ENCODE measurements at regions not wholly inside any gene's neighbourhood (a gene's known extent, or its start where the extent isn't known, plus 50 kb on each side); places are given as distances from the start of the nearest gene placed in this dataset.

DNA sequence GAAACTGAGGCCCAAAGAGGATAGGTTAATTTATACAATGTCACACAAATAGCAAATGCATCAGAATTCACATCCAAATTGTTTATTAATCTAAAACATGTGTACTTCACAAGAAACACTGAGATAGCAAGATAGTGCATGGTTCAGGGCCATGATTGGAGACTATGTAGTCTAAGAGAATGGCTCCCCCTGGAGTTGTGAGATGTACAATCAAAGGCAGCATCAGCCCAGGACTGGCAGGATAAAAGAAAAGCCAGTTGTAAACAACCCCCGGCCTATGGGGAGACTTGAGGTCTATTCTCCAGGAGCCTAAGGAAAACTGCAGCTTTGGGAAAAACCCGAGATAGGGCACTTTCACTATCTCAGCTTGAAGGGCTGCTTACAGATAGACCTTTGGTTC lies 511.0 kb downstream of the OMA1 start:
- Mint-ChIP-seq H3K27me3 (peaks cover 32% of the 10 kb centered on the region), H3K4me1 (peaks cover 2% of the 10 kb centered on the region), H3K27ac (no peak overlapping the region), H3K9me3 (ENCODE audit: insufficient read depth) (no peaks in the 10 kb centered on the region), H3K4me3 (no peak overlapping the region)
- Histone ChIP-seq H3K27me3 (replicated peaks in 1 of 4; ENCODE audit: control extremely low read depth in 1 of 4, control insufficient read depth in 3 of 4, insufficient read depth in 4 of 4, low read length in 3 of 4) (no peaks in the 10 kb centered on the region), H3K9me3 (ENCODE audit: control extremely low read depth in 1 of 3, control insufficient read depth in 2 of 3, insufficient read depth in 1 of 3, low read length in 2 of 3) (no peaks in the 10 kb centered on the region), H3K9ac (ENCODE audit: low read length) (no peak overlapping the region), H2AFZ (ENCODE audit: insufficient read depth, low read depth, low read length, poor library complexity, severe bottlenecking) (no peak overlapping the region), H4K20me1 (ENCODE audit: control insufficient read depth, insufficient read depth, low read length, poor library complexity, severe bottlenecking) (no peaks in the 10 kb centered on the region), H3K4me3 (ENCODE audit: control extremely low read depth in 1 of 5, extremely low read depth in 1 of 5, insufficient read depth in 1 of 5, low read depth in 2 of 5, low read length in 4 of 5) (no peak overlapping the region), H3K36me3 (replicated peaks in 1 of 2; ENCODE audit: control extremely low read depth in 1 of 2, control insufficient read depth in 1 of 2, extremely low read depth in 1 of 2, insufficient read depth in 2 of 2, low read length in 1 of 2) (no peaks in the 10 kb centered on the region), H3K79me2 (ENCODE audit: control insufficient read depth, insufficient read depth, low read length) (no peaks in the 10 kb centered on the region), H3K4me1 (ENCODE audit: control insufficient read depth in 2 of 2, insufficient read depth in 2 of 2, low read length in 2 of 2) (no peaks in the 10 kb centered on the region), H3K4me2 (replicated peaks; ENCODE audit: low read depth, low read length, poor library complexity, severe bottlenecking) (no peak overlapping the region), H3K27ac (ENCODE audit: low read length in 2 of 2) (no peak overlapping the region)
- intact Hi-C loops (cut with micrococcal nuclease) = no loop called here
- ChIA-PET POLR2A (no interaction called here), CTCF (interaction anchor here (1.8 kb wide), 1 partner anchor 11 kb away, joined by 5 read pairs; no protein-coding TSS in a partner anchor)
- 100% methylated on average over 2 of the region's 2 CpGs for WGBS (ENCODE audit: insufficient coverage)
- TF ChIP-seq CTCF (IDR thresholded peaks at IDR 0.05) (no peak), EZH2 (IDR thresholded peaks at IDR 0.05; ENCODE audit: borderline replicate concordance, insufficient read depth, low read depth, low read length, poor library complexity, severe bottlenecking) (no peak)
- ATAC-seq (ENCODE audit: low read depth) = no peak
- DNase-seq = no peak

DNA sequence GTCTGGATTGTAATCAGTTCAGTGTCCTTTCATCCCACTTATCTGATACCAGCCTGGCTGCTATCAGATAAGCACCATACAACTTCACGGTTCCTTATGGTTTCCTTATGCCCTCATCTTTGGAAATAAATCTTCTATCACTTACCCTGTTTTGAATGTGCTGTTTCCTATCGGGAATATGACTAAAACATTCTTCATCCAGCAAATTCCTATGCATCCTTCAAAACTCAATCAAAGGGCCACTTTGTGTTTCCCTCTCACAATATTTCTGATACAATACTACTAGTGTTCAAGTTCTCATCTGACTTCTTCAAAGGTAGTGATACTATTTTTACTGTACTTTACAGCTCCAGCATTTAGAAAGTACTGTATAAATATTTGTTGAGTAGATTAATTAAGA lies 513.2 kb downstream of the OMA1 start:
- no peaks in the 10 kb centered on the region for H3K9me3 ChIP-seq (ENCODE audit: control extremely low read depth in 1 of 3, control insufficient read depth in 2 of 3, insufficient read depth in 1 of 3, low read length in 2 of 3)
- WGBS (ENCODE audit: insufficient coverage) = no CpG with 5 or more reads among the region's 2 CpGs
- POLR2A ChIA-PET = no interaction called here

More for the DNA sequence above, 513.2 kb downstream of the OMA1 start:
- DNase-seq (no peak), ATAC-seq (ENCODE audit: low read depth) (no peak)
- no peaks in the 10 kb centered on the region for H3K9me3 Mint-ChIP-seq (ENCODE audit: insufficient read depth)
- Histone ChIP-seq H4K20me1 (ENCODE audit: control insufficient read depth, insufficient read depth, low read length, poor library complexity, severe bottlenecking) (no peaks in the 10 kb centered on the region), H3K79me2 (ENCODE audit: control insufficient read depth, insufficient read depth, low read length) (no peaks in the 10 kb centered on the region), H3K4me1 (ENCODE audit: control insufficient read depth in 2 of 2, insufficient read depth in 2 of 2, low read length in 2 of 2) (no peaks in the 10 kb centered on the region), H3K4me3 (ENCODE audit: control extremely low read depth in 1 of 5, extremely low read depth in 1 of 5, insufficient read depth in 1 of 5, low read depth in 2 of 5, low read length in 4 of 5) (no peak overlapping the region), H3K27me3 (replicated peaks in 1 of 4; ENCODE audit: control extremely low read depth in 1 of 4, control insufficient read depth in 3 of 4, insufficient read depth in 4 of 4, low read length in 3 of 4) (no peaks in the 10 kb centered on the region), H3K27ac (ENCODE audit: low read length in 2 of 2) (no peak overlapping the region), H2AFZ (ENCODE audit: insufficient read depth, low read depth, low read length, poor library complexity, severe bottlenecking) (no peak overlapping the region), H3K9ac (ENCODE audit: low read length) (no peak overlapping the region), H3K4me2 (replicated peaks; ENCODE audit: low read depth, low read length, poor library complexity, severe bottlenecking) (no peak overlapping the region), H3K36me3 (replicated peaks in 1 of 2; ENCODE audit: control extremely low read depth in 1 of 2, control insufficient read depth in 1 of 2, extremely low read depth in 1 of 2, insufficient read depth in 2 of 2, low read length in 1 of 2) (no peaks in the 10 kb centered on the region)
- intact Hi-C loops (cut with micrococcal nuclease) = no loop called here
- peaks cover 2% of the 10 kb centered on the region for H3K4me1 Mint-ChIP-seq
- TF ChIP-seq EZH2 (IDR thresholded peaks at IDR 0.05; ENCODE audit: borderline replicate concordance, insufficient read depth, low read depth, low read length, poor library complexity, severe bottlenecking) = no peak
- TF ChIP-seq CTCF (IDR thresholded peaks at IDR 0.05) = no peak
- no peak overlapping the region for H3K4me3 Mint-ChIP-seq
- CTCF ChIA-PET = no interaction called here
- H3K27me3 Mint-ChIP-seq = peaks cover 32% of the 10 kb centered on the region
- H3K27ac Mint-ChIP-seq = no peak overlapping the region
